ENCODE measurements at regions not wholly inside any gene's neighbourhood (a gene's known extent, or its start where the extent isn't known, plus 50 kb on each side); places are given as distances from the start of the nearest gene placed in this dataset.
"Not testable (repeated sequence)": the region's sequence is repeated elsewhere in the genome, so short reads cannot be mapped to it uniquely, and the experiment has no call there.

- no peak for DNase-seq (ENCODE audit: low read depth in 3 of 3, low spot score in 1 of 3)
These were observed 223.8 kb upstream of the ECI2 start for GRCh38 chr6:4359108-4359730.

- DNase-seq (ENCODE audit: low read depth in 3 of 3, low spot score in 1 of 3), result no peak
These were observed 223.2 kb upstream of the ECI2 start for GRCh38 chr6:4358414-4359107.

- DNase-seq (ENCODE audit: low read depth in 3 of 3, low spot score in 1 of 3), result not testable (repeated sequence)
These were observed 222.3 kb upstream of the ECI2 start for GRCh38 chr6:4357660-4358152.

GRCh38 chr6:4356899-4357659, 221.7 kb upstream of the ECI2 start:
- no peak for DNase-seq (ENCODE audit: low read depth in 3 of 3, low spot score in 1 of 3)

GRCh38 chr6:4355241-4355640, 219.9 kb upstream of the ECI2 start:
- no peak for DNase-seq (ENCODE audit: low read depth in 3 of 3, low spot score in 1 of 3)

GRCh38 chr6:4354181-4354580, 218.8 kb upstream of the ECI2 start:
- no peak for DNase-seq (ENCODE audit: low read depth in 3 of 3, low spot score in 1 of 3)

GRCh38 chr6:4352731-4353130, 217.4 kb upstream of the ECI2 start:
- DNase-seq (ENCODE audit: low read depth in 3 of 3, low spot score in 1 of 3), result no peak

- DNase-seq (ENCODE audit: low read depth in 3 of 3, low spot score in 1 of 3), result no peak
These were observed 216.9 kb upstream of the ECI2 start for GRCh38 chr6:4352322-4352669.

GRCh38 chr6:4351520-4352321, 216.3 kb upstream of the ECI2 start:
- no peak for DNase-seq (ENCODE audit: low read depth in 3 of 3, low spot score in 1 of 3)

- no peak for DNase-seq (ENCODE audit: low read depth in 3 of 3, low spot score in 1 of 3)
These were observed 215.5 kb upstream of the ECI2 start for GRCh38 chr6:4350567-4351519.

- no peak for DNase-seq (ENCODE audit: low read depth in 3 of 3, low spot score in 1 of 3)
These were observed 214.6 kb upstream of the ECI2 start for GRCh38 chr6:4349931-4350330.

GRCh38 chr6:4349323-4349722, 213.9 kb upstream of the ECI2 start:
- DNase-seq (ENCODE audit: low read depth in 3 of 3, low spot score in 1 of 3), result no peak

- DNase-seq (ENCODE audit: low read depth in 3 of 3, low spot score in 1 of 3), result no peak
These were observed 213.2 kb upstream of the ECI2 start for GRCh38 chr6:4348462-4349112.

GRCh38 chr6:4347877-4348276, 212.5 kb upstream of the ECI2 start:
- no peak for DNase-seq (ENCODE audit: low read depth in 3 of 3, low spot score in 1 of 3)

- DNase-seq (ENCODE audit: low read depth in 3 of 3, low spot score in 1 of 3), result no peak
These were observed 211.4 kb upstream of the ECI2 start for GRCh38 chr6:4346659-4347333.

- DNase-seq (ENCODE audit: low read depth in 3 of 3, low spot score in 1 of 3), result no peak
These were observed 210.2 kb upstream of the ECI2 start for GRCh38 chr6:4345543-4345942.

GRCh38 chr6:4344317-4344899, 209.0 kb upstream of the ECI2 start:
- DNase-seq (ENCODE audit: low read depth in 3 of 3, low spot score in 1 of 3), result no peak

GRCh38 chr6:4342407-4343137, 207.2 kb upstream of the ECI2 start:
- DNase-seq (ENCODE audit: low read depth in 3 of 3, low spot score in 1 of 3), result no peak
